ENCODE measurements at regions not wholly inside any gene's neighbourhood (a gene's known extent, or its start where the extent isn't known, plus 50 kb on each side); places are given as distances from the start of the nearest gene placed in this dataset.
A peak's percentile ranks its signal among the peaks of the same experiment; 100 is the strongest.

DNA sequence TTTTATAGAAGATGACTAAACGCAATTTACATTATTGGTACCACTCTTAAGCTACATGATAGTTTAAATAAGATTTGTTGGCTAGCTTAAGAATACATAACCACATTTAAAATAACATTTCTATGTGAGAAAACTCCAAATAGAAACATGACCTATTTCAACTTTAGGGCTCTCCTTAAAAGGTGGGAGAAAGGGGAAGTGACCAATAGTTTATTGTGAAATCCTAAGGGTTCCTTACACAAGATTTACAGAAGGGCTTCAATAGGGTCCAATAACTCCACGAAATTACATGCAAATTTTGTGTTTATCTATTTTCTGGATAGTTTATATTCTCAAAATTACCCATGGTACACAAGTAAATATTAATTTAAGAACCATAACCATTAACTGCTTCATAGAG, 91.6 kb upstream of the DST start:
- no peak for ATAC-seq
- no peak overlapping the region for H3K9ac ChIP-seq (ENCODE audit: low read length)
- no peaks in the 10 kb centered on the region for H3K9me2 ChIP-seq (ENCODE audit: insufficient read depth)
- no peaks in the 10 kb centered on the region for H3K27me3 ChIP-seq (ENCODE audit: insufficient read depth, low read length)
- H3K79me2 ChIP-seq (ENCODE audit: insufficient read depth, low read length): peaks cover 59% of the 10 kb centered on the region
- ChIA-PET POLR2A (no interaction called here), CTCF (no interaction called here), RAD21 (ENCODE audit: low non-redundant PET in 1 of 2, low total read pairs in 2 of 2, uncharacterized antibody in 2 of 2, unreplicated experiment in 2 of 2) (no interaction called here)
- no peak for DNase-seq (ENCODE audit: low read depth, low spot score)
- TF ChIP-seq CBX3 (IDR thresholded peaks at IDR 0.05; ENCODE audit: low read depth) (no peak), TCF7L2 (IDR thresholded peaks at IDR 0.05; ENCODE audit: borderline replicate concordance, extremely low read depth, insufficient read depth, insufficient read length) (no peak), FOSL1 (IDR thresholded peaks at IDR 0.05; ENCODE audit: low read depth) (no peak), POLR2A (IDR thresholded peaks at IDR 0.05; ENCODE audit: borderline replicate concordance, extremely low read depth, insufficient read depth, insufficient read length) (no peak), EZH2 (IDR thresholded peaks at IDR 0.05) (no peak), SIN3A (IDR thresholded peaks at IDR 0.05; ENCODE audit: low read depth) (no peak), ELF1 (IDR thresholded peaks at IDR 0.05; ENCODE audit: borderline replicate concordance, low read depth) (no peak), SRF (IDR thresholded peaks at IDR 0.05; ENCODE audit: low read depth) (no peak), SP1 (IDR thresholded peaks at IDR 0.05; ENCODE audit: low read depth) (no peak), RAD21 (IDR thresholded peaks at IDR 0.05; ENCODE audit: low read depth) (no peak)
- TF ChIP-seq, protein P1, sequence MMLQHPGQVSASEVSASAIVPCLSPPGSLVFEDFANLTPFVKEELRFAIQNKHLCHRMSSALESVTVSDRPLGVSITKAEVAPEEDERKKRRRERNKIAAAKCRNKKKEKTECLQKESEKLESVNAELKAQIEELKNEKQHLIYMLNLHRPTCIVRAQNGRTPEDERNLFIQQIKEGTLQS (IDR thresholded peaks at IDR 0.05): no peak
- TF ChIP-seq, protein P2, sequence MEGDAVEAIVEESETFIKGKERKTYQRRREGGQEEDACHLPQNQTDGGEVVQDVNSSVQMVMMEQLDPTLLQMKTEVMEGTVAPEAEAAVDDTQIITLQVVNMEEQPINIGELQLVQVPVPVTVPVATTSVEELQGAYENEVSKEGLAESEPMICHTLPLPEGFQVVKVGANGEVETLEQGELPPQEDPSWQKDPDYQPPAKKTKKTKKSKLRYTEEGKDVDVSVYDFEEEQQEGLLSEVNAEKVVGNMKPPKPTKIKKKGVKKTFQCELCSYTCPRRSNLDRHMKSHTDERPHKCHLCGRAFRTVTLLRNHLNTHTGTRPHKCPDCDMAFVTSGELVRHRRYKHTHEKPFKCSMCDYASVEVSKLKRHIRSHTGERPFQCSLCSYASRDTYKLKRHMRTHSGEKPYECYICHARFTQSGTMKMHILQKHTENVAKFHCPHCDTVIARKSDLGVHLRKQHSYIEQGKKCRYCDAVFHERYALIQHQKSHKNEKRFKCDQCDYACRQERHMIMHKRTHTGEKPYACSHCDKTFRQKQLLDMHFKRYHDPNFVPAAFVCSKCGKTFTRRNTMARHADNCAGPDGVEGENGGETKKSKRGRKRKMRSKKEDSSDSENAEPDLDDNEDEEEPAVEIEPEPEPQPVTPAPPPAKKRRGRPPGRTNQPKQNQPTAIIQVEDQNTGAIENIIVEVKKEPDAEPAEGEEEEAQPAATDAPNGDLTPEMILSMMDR (IDR thresholded peaks at IDR 0.05 in 2 of 3, conservative IDR thresholded peaks at IDR 0.05 in 1 of 3; ENCODE audit: borderline replicate concordance in 1 of 3, insufficient read depth in 1 of 3, low read depth in 2 of 3, low read length in 2 of 3): no peak
- TF ChIP-seq, protein P3, sequence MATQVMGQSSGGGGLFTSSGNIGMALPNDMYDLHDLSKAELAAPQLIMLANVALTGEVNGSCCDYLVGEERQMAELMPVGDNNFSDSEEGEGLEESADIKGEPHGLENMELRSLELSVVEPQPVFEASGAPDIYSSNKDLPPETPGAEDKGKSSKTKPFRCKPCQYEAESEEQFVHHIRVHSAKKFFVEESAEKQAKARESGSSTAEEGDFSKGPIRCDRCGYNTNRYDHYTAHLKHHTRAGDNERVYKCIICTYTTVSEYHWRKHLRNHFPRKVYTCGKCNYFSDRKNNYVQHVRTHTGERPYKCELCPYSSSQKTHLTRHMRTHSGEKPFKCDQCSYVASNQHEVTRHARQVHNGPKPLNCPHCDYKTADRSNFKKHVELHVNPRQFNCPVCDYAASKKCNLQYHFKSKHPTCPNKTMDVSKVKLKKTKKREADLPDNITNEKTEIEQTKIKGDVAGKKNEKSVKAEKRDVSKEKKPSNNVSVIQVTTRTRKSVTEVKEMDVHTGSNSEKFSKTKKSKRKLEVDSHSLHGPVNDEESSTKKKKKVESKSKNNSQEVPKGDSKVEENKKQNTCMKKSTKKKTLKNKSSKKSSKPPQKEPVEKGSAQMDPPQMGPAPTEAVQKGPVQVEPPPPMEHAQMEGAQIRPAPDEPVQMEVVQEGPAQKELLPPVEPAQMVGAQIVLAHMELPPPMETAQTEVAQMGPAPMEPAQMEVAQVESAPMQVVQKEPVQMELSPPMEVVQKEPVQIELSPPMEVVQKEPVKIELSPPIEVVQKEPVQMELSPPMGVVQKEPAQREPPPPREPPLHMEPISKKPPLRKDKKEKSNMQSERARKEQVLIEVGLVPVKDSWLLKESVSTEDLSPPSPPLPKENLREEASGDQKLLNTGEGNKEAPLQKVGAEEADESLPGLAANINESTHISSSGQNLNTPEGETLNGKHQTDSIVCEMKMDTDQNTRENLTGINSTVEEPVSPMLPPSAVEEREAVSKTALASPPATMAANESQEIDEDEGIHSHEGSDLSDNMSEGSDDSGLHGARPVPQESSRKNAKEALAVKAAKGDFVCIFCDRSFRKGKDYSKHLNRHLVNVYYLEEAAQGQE (IDR thresholded peaks at IDR 0.05; ENCODE audit: low read depth): no peak
- TF ChIP-seq, protein P4, sequence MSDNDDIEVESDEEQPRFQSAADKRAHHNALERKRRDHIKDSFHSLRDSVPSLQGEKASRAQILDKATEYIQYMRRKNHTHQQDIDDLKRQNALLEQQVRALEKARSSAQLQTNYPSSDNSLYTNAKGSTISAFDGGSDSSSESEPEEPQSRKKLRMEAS (IDR thresholded peaks at IDR 0.05): no peak
- no peak overlapping the region for H2AFZ ChIP-seq (ENCODE audit: low read depth, low read length, poor library complexity, severe bottlenecking)
- no peak overlapping the region for H3K4me3 ChIP-seq (replicated peaks in 1 of 2; ENCODE audit: low read depth in 1 of 2, low read length in 2 of 2)
- peak overlapping the region; percentile 82; the same call in 1 of the 2 replicates for H3K27ac ChIP-seq (ENCODE audit: low read depth, low read length)
- no peaks in the 10 kb centered on the region for H3K9me3 ChIP-seq (ENCODE audit: control insufficient read depth in 1 of 2, insufficient read depth in 1 of 2, low read depth in 1 of 2, low read length in 2 of 2)
- H3K4me2 ChIP-seq (ENCODE audit: low read length): no peak overlapping the region
- BruUV-seq (replicated peaks): TSS peak; percentile 2
- peaks cover 53 to 54% of the 10 kb centered on the region in 2 experiments for H3K4me1 ChIP-seq (ENCODE audit: control insufficient read depth in 1 of 2, insufficient read depth in 2 of 2, low read length in 2 of 2)
- no peaks in the 10 kb centered on the region for H4K20me1 ChIP-seq (ENCODE audit: insufficient read depth)
- H3K36me3 ChIP-seq (ENCODE audit: control insufficient read depth in 1 of 2, insufficient read depth in 2 of 2, low read length in 2 of 2): no peaks in the 10 kb centered on the region
- intact Hi-C loops (cut with micrococcal nuclease): no loop called here
